Left colon (tissue), 2 donors: ENCODE measurements at regions not wholly inside any gene's neighbourhood (a gene's known extent, or its start where the extent isn't known, plus 50 kb on each side); places are given as distances from the start of the nearest gene placed in this dataset.
"Not testable (repeated sequence)": the region's sequence is repeated elsewhere in the genome, so short reads cannot be mapped to it uniquely, and the experiment has no call there.

Experiments used
- ATAC-seq: fragments of 200-7000 bp; cut with Tn5 transposase; one replicate; pipeline ENCODE4 v1.9.1; 2020; ENCODE audit warnings: mild to moderate bottlenecking, moderate library complexity
- DNase-seq, 2 donors: peaks; one replicate each; pipeline ENCODE4 v3.0.0-alpha.2; 2020
- intact Hi-C, 2 donors: fragments of 100-400 bp; cut with DNase I in 1 of 2; cut with micrococcal nuclease in 1 of 2; formaldehyde crosslinking; loops; one replicate each; pipeline versions ENCODE4 v1.11.2 to v1.14.0; 2022; cut with DNase I, micrococcal nuclease
- donor health status: DM: no; HTN: no; CAD: no.
- donor health status: DM: yes; HTN: yes; CAD: no.

- ATAC-seq (no peak), DNase-seq (no peak)
- intact Hi-C loops = no loop called here
Observed at GRCh38 chr9:21589344-21590056, 107.4 kb upstream of the IFNE start.

DNA sequence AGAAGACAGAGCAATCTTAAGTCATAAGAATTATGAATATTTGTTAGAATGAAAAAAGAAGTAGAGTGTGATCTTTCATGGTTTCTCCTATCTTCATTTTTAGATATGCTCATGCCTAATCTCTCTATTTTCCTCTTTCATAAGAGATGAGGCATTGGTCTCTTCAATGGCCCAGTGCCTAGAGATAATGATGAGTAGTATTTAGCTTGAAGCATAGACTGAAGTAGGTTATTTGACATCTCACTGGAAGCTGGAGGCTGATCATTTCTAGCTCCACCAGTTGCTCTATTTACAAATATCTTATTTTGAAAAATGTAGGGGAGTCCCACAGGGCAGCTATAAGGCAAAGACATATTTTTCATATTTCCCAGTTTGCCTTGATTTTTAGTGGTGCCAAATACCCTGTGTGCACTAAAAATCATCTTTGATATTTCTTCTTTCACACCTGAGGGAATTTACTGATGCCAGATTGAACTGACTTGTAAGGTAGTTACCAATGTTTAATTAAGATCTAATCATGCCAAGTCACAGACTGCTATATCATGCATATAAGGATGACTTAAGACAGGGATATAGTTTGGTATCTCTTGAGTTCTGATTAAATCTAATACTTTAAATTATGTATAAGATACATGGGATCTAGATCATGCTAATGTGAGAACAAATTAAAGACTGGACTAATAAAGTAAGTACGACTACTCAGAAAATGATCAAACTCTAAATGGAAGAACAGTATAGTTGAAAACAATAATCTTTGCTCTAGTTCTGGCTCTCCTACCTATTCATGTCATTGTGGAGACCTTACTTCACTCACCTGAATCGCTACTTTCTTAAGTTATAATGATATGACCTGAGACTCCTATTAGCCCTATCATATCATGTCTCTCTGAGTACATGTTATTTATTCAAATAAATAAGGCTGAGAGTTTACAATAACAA lies 108.2 kb upstream of the IFNE start:
- intact Hi-C loops = no loop called here
- no peak for DNase-seq
- ATAC-seq = no peak

DNA sequence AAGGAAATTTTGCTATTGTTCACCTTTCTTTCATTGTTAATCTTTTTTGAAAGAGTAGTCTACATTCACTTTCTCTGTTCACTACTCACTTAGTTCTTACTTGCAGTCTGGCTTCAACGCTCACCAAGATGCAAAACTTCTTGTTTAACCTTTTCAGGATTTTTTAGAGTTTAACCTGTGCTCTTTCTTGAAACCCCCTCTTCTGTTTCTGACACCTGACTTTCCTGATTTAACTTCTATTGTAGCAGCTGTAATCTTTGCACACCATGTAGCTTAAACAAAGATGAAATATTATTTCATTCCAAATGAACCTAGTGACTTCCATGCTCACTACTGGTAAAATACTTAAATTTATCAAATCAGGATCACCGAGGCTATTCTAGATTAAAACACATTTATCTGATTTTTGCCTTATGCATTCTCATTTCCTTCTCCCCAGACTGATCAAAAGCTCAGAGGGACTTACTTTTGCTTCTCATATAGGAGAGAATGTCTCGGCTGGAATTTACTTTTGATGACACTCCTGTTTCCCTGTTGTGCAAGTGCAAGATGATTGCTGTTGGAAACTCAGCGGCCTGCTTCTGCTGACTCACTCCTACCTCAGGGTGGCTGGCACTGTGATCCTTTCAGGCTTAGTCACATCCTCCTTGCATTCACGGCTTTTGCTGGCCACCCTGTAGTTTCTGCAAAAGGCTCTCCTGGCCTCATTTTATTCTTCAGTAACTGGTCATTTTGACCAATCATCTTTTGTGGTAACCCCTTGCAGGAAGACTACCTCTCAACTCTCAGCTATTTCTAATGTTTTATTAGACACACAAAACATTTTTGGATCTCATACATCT lies 109.3 kb upstream of the IFNE start:
- intact Hi-C loops = no loop called here
- no peak for ATAC-seq
- DNase-seq = no peak

- intact Hi-C loops = no loop called here
- no peak for ATAC-seq
- no peak for DNase-seq
Observed at GRCh38 chr9:21592063-21592338, 109.9 kb upstream of the IFNE start.

- ATAC-seq (no peak), DNase-seq (no peak)
- intact Hi-C loops = no loop called here
Observed at GRCh38 chr9:21597284-21597683, 115.2 kb upstream of the IFNE start.

DNA sequence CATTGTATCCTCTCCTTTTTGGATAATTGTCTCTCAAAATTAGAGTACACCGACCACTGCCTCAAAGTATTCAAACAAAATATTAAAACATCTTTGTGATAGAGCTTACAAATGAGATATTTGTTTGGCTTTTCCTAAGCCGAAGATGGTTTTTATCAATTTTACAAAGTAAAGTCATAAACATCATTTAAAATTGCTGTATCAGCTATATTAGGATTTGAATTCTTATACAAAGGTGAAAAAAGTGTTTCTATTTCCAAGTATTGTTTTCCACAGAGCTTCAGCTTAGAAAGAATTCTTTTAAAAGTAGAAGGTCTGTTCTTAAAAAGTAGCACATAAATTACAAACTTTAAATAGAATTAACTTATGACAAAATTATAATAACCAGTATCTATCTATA lies 116.6 kb upstream of the IFNE start:
- DNase-seq (no peak), ATAC-seq (no peak)
- intact Hi-C loops = no loop called here

GRCh38 chr9:21605489-21605931 lies 123.4 kb upstream of the IFNE start:
- intact Hi-C loops = no loop called here
- DNase-seq = no peak
- no peak for ATAC-seq

- DNase-seq (no peak), ATAC-seq (no peak)
- intact Hi-C loops = no loop called here
Observed at GRCh38 chr9:21607576-21607975, 125.5 kb upstream of the IFNE start.

DNA sequence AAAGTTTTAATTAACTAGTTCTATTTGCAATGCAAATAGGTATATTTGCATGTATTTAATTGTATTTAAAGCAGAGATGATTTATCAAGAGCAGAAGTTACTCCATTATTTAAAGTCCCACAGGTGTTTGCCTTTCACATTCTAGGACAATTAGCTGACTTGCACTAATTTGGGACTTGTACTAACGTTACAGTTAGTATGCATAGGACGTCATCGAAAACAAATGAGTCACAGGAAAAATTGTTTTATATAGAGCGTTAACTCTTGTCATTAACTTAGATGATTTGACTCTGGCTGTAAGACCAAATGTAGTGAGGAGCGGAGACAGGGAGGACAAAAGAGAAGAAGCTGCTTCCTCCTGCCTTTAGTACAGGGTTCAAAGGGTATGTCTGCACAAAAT lies 126.1 kb upstream of the IFNE start:
- DNase-seq = no peak
- intact Hi-C loops = no loop called here
- no peak for ATAC-seq

- DNase-seq = no peak
- intact Hi-C loops = no loop called here
- ATAC-seq = no peak
Observed at GRCh38 chr9:21609506-21609905, 127.4 kb upstream of the IFNE start.

DNA sequence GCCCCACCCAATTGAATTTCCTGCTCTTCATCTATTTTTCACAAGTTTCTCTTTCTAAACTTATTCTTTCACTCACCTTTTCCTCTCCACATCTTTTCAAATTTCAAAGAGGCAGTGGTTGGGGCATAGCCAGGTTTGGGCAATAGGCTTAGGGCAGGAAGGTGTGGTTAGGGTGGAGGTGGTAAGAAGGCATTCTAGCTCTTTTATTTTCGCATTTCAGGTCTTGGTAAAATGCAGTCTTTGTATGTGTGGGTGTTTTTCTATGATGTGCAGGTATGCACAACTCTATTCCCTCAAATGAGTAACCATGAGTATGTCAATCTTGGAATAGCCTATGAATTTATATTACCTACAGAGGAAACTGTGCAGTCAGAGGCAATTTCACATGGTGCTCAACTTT lies 129.8 kb upstream of the IFNE start:
- DNase-seq = no peak
- ATAC-seq = no peak
- intact Hi-C loops = no loop called here

DNA sequence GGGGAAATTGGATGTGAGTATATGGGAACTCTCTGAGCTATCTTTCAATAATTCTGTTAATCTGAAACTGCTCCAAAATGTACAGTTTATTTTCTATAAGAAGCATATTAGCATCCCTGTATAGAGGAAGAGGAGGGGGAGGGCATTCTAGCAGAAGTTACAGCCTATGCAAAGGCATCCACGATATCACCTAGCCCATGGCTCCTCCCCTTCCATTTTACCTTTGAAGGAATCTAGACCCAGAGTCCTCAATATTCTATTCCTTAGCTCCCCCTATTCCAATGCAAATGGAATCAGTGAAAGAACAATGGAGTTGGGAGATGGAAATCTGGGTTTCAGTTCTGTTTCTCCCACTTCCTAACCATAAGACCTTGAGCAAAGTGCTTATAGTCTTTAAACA lies 132.9 kb upstream of the IFNE start:
- DNase-seq (no peak), ATAC-seq (no peak)
- intact Hi-C loops = no loop called here

DNA sequence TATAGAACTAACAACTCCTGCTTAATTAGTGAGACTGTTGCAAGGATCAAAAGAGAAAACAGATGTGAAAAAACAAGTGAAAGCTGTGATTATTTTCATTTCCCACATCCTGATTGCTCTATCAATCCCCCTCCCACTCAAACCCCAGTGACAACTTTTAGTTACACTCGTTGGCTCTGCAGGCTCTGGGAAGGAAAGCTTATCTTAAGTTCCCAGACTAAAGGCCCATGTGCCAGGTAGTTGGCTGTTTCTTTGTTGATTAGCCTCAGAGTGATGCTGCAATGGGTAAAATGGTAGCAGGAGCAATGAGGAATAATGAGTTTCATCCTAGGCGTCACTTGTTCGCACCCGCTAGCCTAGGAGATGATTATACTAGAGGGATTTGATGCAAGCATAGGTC lies 133.3 kb upstream of the IFNE start:
- no peak for ATAC-seq
- DNase-seq = no peak
- intact Hi-C loops = no loop called here

GRCh38 chr9:21616082-21616778 lies 134.1 kb upstream of the IFNE start:
- ATAC-seq (no peak), DNase-seq (no peak)
- intact Hi-C loops = no loop called here

DNA sequence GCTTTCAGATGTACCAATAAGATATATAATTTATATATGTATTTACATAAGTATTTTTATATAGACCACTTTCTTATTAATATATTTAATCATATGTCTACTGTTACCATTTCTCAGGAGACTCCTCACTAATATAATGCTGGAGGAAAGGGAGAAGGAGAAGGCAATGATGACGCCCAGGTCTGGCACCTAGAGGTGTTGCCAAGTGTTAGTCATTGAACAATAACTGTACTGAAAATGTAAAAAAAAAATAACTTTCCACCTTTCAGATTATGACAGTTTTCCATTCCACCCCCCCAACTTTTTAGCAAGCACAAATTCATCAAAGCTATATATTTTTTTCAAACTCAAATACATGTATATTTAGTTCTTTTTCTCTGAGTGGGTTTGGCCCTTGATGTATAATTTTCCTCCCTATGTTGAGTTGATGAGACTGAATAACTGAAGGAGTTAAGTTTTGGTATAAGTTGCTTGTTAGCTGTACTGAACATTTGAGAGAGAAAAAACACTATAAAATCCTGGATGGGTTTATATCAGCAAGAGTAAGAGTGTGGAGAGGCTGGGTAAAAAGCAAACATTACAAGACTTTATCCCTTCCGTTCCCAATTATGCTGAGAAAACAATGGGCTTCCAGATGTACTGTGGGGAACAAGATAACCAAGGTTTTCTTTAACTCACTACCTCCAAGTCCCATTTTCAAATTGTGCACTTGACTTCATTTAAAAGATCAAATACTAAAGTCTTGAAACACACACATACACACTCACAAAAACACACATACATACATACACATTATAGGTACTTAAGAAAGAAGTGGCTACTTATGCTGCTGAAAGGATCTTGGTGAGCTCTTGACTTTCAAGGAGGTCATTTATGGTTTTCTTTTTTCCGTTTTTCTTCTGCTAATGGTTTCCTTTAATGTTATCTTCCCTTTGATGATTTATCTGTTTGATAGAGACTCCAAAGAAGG lies 142.8 kb upstream of the IFNE start:
- intact Hi-C loops = no loop called here
- DNase-seq (no peak), ATAC-seq (no peak)

DNA sequence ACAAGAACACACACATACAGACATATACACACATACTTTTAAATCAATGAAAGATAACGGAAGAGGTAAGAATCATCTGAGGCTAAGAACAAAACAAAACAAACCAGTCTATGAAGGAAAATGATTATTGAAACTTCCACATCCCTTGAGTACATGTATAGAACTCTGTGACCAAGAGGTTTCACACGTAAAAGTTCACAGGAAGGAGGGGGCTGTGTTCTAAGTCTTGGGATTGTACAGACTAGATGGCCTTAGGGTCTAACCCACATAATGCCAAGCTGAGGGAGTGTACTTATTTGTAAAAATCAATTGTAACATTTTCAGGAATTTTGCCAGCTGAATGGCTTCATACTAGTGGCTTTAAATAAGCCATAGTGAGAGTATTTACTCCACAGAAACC lies 144.4 kb upstream of the IFNE start:
- intact Hi-C loops = no loop called here
- DNase-seq = no peak
- no peak for ATAC-seq

DNA sequence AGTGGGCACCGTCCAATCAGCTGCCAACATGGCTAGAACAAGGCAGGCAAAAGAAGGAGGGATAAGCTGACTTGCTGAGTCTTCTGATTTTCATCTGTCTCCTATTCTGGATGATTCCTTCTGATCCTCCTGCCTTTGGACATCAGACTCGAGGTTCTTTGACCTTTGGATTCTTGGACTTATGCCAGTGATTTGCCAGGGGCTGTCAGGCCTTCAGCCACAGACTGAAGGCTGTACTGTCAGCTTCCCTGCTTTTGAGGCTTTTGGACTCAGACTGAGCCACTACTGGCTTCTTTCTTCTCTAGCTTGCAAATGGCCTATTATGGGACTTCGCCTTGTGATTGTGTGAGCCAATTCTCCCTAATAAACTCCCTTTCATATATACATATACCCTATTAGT lies 146.8 kb upstream of the IFNE start:
- intact Hi-C loops, DNase-seq, ATAC-seq: not testable (repeated sequence)

DNA sequence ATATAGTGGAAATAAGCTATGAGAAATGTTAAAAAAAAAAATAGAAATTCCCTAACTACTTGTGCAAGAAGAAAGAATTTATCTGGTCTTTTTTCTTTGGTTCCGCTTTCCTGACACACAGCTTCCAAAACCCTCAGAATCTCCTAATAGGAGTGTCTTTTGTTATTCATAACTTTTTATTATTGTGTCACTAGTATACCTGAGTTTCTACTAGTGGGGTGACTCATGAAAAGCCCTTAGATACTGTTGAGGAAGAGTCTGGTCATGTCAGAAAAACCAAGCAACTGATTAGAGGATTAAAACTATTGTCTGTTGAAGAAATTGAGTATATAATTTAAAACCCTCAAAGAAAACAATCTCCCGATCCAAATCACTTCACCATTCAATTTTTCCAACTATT lies 152.8 kb upstream of the IFNE start:
- ATAC-seq = no peak
- intact Hi-C loops = no loop called here
- no peak for DNase-seq
